ENCODE measurements at regions not wholly inside any gene's neighbourhood (a gene's known extent, or its start where the extent isn't known, plus 50 kb on each side); places are given as distances from the start of the nearest gene placed in this dataset.

DNA sequence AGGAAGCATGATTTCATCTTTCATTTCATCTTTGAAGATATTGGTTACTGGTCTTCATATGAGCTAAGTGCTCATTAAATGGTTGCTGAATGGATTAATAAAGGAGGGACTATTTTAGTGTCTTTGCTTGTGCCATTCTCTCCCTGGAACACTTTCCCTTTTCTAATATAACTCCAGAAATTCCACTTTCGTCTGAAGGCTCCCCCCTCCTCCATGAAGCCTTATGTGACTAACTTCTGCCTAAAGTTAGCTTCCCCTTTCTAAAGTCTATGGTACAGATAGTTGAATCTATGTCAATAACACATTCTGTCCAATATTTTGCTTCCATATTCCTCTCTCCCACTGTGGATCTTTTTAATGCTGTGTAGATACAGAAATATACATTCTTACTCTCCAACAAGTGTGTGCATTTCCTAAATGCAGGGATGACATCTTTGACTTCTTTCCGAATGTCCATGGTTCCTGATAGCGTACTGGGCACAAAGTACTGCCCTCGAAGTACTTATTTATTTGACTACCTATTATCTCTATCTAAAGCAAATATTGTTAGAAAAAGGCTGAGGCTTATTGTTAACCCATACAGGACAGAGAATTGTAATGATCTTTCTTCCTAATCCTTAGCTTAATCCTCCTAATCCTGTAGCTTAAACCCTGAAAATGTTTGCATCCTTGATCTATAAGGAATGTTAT lies 84.7 kb upstream of the ELOVL5 start:
- TF ChIP-seq, protein P1, sequence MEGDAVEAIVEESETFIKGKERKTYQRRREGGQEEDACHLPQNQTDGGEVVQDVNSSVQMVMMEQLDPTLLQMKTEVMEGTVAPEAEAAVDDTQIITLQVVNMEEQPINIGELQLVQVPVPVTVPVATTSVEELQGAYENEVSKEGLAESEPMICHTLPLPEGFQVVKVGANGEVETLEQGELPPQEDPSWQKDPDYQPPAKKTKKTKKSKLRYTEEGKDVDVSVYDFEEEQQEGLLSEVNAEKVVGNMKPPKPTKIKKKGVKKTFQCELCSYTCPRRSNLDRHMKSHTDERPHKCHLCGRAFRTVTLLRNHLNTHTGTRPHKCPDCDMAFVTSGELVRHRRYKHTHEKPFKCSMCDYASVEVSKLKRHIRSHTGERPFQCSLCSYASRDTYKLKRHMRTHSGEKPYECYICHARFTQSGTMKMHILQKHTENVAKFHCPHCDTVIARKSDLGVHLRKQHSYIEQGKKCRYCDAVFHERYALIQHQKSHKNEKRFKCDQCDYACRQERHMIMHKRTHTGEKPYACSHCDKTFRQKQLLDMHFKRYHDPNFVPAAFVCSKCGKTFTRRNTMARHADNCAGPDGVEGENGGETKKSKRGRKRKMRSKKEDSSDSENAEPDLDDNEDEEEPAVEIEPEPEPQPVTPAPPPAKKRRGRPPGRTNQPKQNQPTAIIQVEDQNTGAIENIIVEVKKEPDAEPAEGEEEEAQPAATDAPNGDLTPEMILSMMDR (IDR thresholded peaks at IDR 0.05; ENCODE audit: insufficient read depth, low read length): no peak
- TF ChIP-seq GABPA (IDR thresholded peaks at IDR 0.05; ENCODE audit: low read depth) (no peak), POLR2AphosphoS5 (IDR thresholded peaks at IDR 0.05; ENCODE audit: low read depth) (no peak)
